ENCODE measurements at regions not wholly inside any gene's neighbourhood (a gene's known extent, or its start where the extent isn't known, plus 50 kb on each side); places are given as distances from the start of the nearest gene placed in this dataset.

- TF ChIP-seq REST (IDR thresholded peaks at IDR 0.05; ENCODE audit: insufficient read depth in 1 of 2, low read depth in 2 of 2, low read length in 2 of 2) (no peak), TAF1 (IDR thresholded peaks at IDR 0.05; ENCODE audit: borderline replicate concordance, insufficient read depth, low read length) (no peak), POLR2AphosphoS5 (IDR thresholded peaks at IDR 0.05; ENCODE audit: low read depth, low read length) (no peak), SIN3A (IDR thresholded peaks at IDR 0.05; ENCODE audit: borderline replicate concordance, insufficient read depth, low read length) (no peak), FOXP2 (optimal IDR thresholded peaks at IDR 0.05; ENCODE audit: borderline replicate concordance, extremely low read depth, extremely low read length, insufficient read depth) (no peak)
Observed at GRCh38 chr7:55280031-55280454, 85.1 kb upstream of the LANCL2 start.

Measured in PFSK-1 (cell line).